ENCODE measurements at regions not wholly inside any gene's neighbourhood (a gene's known extent, or its start where the extent isn't known, plus 50 kb on each side); places are given as distances from the start of the nearest gene placed in this dataset.

DNA sequence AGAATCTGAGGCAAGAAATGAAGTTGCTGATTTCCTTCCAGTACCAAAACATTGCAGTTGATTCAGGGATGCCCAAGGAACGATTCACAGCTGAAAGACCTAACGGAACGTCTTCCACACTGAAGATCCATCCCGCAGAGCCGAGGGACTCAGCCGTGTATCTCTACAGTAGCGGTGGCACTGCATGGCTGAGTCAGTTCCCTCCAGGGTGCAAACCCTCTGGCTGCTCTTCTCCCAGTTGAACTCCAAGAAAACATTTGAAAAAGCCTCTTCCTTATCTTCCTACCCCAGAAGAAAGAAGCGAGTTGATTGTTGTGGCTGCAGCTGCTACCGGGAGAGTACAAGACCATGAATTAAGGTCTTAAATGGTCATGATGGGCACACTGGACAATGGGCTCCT lies 147.1 kb upstream of the PRSS1 start:
- TF ChIP-seq POLR2AphosphoS5 (IDR thresholded peaks at IDR 0.05; ENCODE audit: low read depth, low read length) (no peak), ESRRA (CRISPR knock-in tag; IDR thresholded peaks at IDR 0.05; ENCODE audit: low read depth) (no peak), TAF15 (IDR thresholded peaks at IDR 0.05; ENCODE audit: low read depth, low read length, poor library complexity, severe bottlenecking) (no peak), TCF12 (IDR thresholded peaks at IDR 0.05) (no peak), TCF12 (CRISPR knock-in tag; IDR thresholded peaks at IDR 0.05) (no peak), NR2F6 (IDR thresholded peaks at IDR 0.05) (no peak), NR2F6 (CRISPR knock-in tag; IDR thresholded peaks at IDR 0.05) (no peak)
- TF ChIP-seq, protein P1, sequence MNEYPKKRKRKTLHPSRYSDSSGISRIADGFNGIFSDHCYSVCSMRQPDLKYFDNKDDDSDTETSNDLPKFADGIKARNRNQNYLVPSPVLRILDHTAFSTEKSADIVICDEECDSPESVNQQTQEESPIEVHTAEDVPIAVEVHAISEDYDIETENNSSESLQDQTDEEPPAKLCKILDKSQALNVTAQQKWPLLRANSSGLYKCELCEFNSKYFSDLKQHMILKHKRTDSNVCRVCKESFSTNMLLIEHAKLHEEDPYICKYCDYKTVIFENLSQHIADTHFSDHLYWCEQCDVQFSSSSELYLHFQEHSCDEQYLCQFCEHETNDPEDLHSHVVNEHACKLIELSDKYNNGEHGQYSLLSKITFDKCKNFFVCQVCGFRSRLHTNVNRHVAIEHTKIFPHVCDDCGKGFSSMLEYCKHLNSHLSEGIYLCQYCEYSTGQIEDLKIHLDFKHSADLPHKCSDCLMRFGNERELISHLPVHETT (CRISPR knock-in tag; conservative IDR thresholded peaks at IDR 0.05) = no peak
- TF ChIP-seq, protein P2, sequence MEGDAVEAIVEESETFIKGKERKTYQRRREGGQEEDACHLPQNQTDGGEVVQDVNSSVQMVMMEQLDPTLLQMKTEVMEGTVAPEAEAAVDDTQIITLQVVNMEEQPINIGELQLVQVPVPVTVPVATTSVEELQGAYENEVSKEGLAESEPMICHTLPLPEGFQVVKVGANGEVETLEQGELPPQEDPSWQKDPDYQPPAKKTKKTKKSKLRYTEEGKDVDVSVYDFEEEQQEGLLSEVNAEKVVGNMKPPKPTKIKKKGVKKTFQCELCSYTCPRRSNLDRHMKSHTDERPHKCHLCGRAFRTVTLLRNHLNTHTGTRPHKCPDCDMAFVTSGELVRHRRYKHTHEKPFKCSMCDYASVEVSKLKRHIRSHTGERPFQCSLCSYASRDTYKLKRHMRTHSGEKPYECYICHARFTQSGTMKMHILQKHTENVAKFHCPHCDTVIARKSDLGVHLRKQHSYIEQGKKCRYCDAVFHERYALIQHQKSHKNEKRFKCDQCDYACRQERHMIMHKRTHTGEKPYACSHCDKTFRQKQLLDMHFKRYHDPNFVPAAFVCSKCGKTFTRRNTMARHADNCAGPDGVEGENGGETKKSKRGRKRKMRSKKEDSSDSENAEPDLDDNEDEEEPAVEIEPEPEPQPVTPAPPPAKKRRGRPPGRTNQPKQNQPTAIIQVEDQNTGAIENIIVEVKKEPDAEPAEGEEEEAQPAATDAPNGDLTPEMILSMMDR (CRISPR knock-in tag; IDR thresholded peaks at IDR 0.05) = no peak
